ENCODE measurements at regions not wholly inside any gene's neighbourhood (a gene's known extent, or its start where the extent isn't known, plus 50 kb on each side); places are given as distances from the start of the nearest gene placed in this dataset.

DNA sequence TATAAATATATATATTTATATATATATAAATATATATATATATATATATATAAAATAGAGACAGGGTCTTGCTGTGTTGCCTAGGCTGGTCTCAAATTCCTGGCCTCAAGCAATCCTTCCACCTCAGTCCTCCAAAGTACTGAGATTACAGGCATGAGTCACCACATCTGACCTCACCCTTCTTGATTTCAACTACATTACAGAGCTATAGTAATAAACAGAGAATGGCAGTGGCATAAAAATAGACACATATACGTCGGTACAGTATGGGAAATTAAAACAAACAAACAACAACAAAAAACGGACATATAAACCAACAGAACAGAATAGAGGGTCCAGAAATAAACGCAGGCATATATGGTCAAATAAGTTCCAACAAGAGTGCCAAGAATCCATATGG is 77.6 kb upstream of the PPP1R3A start:
- Histone ChIP-seq H3K9me3 (no peaks in the 10 kb centered on the region), H3K4me3 (no peak overlapping the region), H3K27ac (no peak overlapping the region), H3K36me3 (no peaks in the 10 kb centered on the region), H3K27me3 (replicated peaks; ENCODE audit: insufficient read depth) (no peaks in the 10 kb centered on the region), H3K4me1 (ENCODE audit: control insufficient read depth in 1 of 2, low read depth in 2 of 2) (no peaks in the 10 kb centered on the region)
- no peak for ATAC-seq (ENCODE audit: insufficient number of reproducible peaks, low FRiP score, low read depth)
- TF ChIP-seq, protein P1, sequence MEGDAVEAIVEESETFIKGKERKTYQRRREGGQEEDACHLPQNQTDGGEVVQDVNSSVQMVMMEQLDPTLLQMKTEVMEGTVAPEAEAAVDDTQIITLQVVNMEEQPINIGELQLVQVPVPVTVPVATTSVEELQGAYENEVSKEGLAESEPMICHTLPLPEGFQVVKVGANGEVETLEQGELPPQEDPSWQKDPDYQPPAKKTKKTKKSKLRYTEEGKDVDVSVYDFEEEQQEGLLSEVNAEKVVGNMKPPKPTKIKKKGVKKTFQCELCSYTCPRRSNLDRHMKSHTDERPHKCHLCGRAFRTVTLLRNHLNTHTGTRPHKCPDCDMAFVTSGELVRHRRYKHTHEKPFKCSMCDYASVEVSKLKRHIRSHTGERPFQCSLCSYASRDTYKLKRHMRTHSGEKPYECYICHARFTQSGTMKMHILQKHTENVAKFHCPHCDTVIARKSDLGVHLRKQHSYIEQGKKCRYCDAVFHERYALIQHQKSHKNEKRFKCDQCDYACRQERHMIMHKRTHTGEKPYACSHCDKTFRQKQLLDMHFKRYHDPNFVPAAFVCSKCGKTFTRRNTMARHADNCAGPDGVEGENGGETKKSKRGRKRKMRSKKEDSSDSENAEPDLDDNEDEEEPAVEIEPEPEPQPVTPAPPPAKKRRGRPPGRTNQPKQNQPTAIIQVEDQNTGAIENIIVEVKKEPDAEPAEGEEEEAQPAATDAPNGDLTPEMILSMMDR (IDR thresholded peaks at IDR 0.05) = no peak
- DNase-seq (ENCODE audit: low spot score) = no peak

DNA sequence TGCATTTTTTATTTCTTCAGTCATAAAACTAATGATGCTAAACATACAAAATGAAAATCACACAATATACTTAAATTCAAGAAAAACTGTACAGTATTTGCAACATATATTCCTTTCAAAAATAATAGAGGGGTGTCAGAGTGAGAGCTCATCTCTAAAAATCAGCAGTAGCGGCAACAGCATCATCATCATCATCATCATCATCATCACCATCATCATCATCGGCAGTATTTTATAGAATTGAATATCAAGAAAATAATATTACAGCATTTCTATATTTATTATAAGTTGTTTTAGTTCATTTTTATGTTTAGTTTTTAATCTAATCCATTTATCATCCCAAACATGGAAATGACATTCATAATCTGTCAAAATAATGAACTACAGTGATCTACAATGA is 67.4 kb upstream of the PPP1R3A start:
- Histone ChIP-seq H3K4me3 (no peak overlapping the region), H3K36me3 (no peaks in the 10 kb centered on the region), H3K9me3 (no peaks in the 10 kb centered on the region), H3K4me1 (ENCODE audit: control insufficient read depth in 1 of 2, low read depth in 2 of 2) (no peaks in the 10 kb centered on the region), H3K27ac (no peak overlapping the region), H3K27me3 (replicated peaks; ENCODE audit: insufficient read depth) (no peaks in the 10 kb centered on the region)
- DNase-seq (ENCODE audit: low spot score) = no peak
- no peak for ATAC-seq (ENCODE audit: insufficient number of reproducible peaks, low FRiP score, low read depth)
- TF ChIP-seq, protein P1 (IDR thresholded peaks at IDR 0.05) = no peak

DNA sequence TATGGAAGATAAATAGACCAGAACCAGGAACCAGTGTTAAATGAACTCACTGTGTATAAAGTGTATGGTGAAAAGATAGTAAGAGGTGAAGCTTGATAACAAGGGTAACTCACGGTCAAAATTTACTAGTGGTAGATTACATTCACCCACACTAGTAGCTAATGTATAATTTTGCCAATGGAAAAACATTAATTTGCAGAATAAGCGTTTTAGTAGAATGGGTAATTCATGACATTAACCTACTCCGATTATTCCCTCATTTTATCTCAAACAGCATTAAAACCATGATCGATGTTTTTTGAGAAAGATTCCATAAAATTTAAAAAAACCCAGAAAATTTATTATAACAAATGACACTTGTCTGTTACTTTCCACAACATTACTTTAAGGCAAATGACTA is 57.7 kb upstream of the PPP1R3A start:
- Histone ChIP-seq H3K27me3 (replicated peaks; ENCODE audit: insufficient read depth) (no peaks in the 10 kb centered on the region), H3K4me3 (no peak overlapping the region), H3K27ac (no peak overlapping the region), H3K9me3 (no peaks in the 10 kb centered on the region), H3K4me1 (ENCODE audit: control insufficient read depth in 1 of 2, low read depth in 2 of 2) (no peaks in the 10 kb centered on the region), H3K36me3 (no peaks in the 10 kb centered on the region)
- no peak for ATAC-seq (ENCODE audit: insufficient number of reproducible peaks, low FRiP score, low read depth)
- no peak for DNase-seq (ENCODE audit: low spot score)
- TF ChIP-seq, protein P1 (IDR thresholded peaks at IDR 0.05) = no peak

DNA sequence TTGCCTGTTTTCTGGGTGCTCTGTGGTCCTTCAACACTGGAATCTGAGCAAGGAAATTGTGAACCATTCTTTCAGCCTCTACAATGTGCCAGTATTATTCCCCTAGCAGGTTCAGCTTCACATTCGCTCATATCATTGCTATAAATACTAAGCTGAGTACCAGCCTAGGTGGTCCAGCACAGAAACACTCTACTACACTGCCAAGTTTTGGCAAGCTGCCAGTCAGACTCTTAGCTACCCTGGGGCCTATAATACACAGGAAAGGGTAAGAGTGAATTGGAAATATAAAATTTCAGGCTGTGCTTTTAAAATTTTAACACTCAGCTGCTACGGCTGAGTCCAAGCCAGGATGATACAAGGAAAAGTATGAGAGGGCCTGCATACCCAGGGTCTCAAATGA is 49.9 kb upstream of the PPP1R3A start:
- no peak for ATAC-seq (ENCODE audit: insufficient number of reproducible peaks, low FRiP score, low read depth)
- Histone ChIP-seq H3K4me1 (ENCODE audit: control insufficient read depth in 1 of 2, low read depth in 2 of 2) (no peaks in the 10 kb centered on the region), H3K36me3 (no peaks in the 10 kb centered on the region), H3K4me3 (no peak overlapping the region), H3K27me3 (replicated peaks; ENCODE audit: insufficient read depth) (no peaks in the 10 kb centered on the region), H3K27ac (no peak overlapping the region), H3K9me3 (no peaks in the 10 kb centered on the region)
- no peak for DNase-seq (ENCODE audit: low spot score)
- TF ChIP-seq, protein P1 (IDR thresholded peaks at IDR 0.05) = no peak
